ENCODE measurements at regions not wholly inside any gene's neighbourhood (a gene's known extent, or its start where the extent isn't known, plus 50 kb on each side); places are given as distances from the start of the nearest gene placed in this dataset.

- CTCF ChIA-PET = no interaction called here
- ATAC-seq (no peak), DNase-seq (ENCODE audit: low spot score) (no peak)
- Mint-ChIP-seq H3K27me3 (ENCODE audit: low read depth) (no peaks in the 10 kb centered on the region), H3K4me1 (no peaks in the 10 kb centered on the region), H3K9me3 (no peaks in the 10 kb centered on the region), H3K36me3 (no peaks in the 10 kb centered on the region), H3K27ac (no peak overlapping the region), H3K4me3 (no peak overlapping the region)
- POLR2A ChIA-PET = no interaction called here
- no peak for TF ChIP-seq STAT6 (CRISPR knock-in tag; conservative IDR thresholded peaks at IDR 0.05; ENCODE audit: low read depth)
- TF ChIP-seq GABPB1 (CRISPR knock-in tag; IDR thresholded peaks at IDR 0.05) = no peak
- TF ChIP-seq SMAD4 (CRISPR knock-in tag; IDR thresholded peaks at IDR 0.05) = no peak
- no peak for TF ChIP-seq IRF2 (CRISPR knock-in tag; IDR thresholded peaks at IDR 0.05; ENCODE audit: borderline replicate concordance, low read depth)
- TF ChIP-seq ZNF232 (CRISPR knock-in tag; IDR thresholded peaks at IDR 0.05) = no peak
- TF ChIP-seq CDX4 (CRISPR knock-in tag; IDR thresholded peaks at IDR 0.05; ENCODE audit: borderline replicate concordance) = no peak
- no peak for TF ChIP-seq ZBTB21 (CRISPR knock-in tag; IDR thresholded peaks at IDR 0.05; ENCODE audit: borderline replicate concordance)
- TF ChIP-seq ZNF532 (CRISPR knock-in tag; IDR thresholded peaks at IDR 0.05; ENCODE audit: borderline replicate concordance) = no peak
- no peak for TF ChIP-seq MXD4 (CRISPR knock-in tag; IDR thresholded peaks at IDR 0.05; ENCODE audit: borderline replicate concordance)
- no peak for TF ChIP-seq ZNF425 (CRISPR knock-in tag; conservative IDR thresholded peaks at IDR 0.05)
- TF ChIP-seq ZBTB43 (CRISPR knock-in tag; IDR thresholded peaks at IDR 0.05) = no peak
- TF ChIP-seq JUN (CRISPR knock-in tag; IDR thresholded peaks at IDR 0.05) = no peak
- no peak for TF ChIP-seq ZNF219 (CRISPR knock-in tag; IDR thresholded peaks at IDR 0.05; ENCODE audit: borderline replicate concordance)
- TF ChIP-seq TP53 (CRISPR knock-in tag; IDR thresholded peaks at IDR 0.05) = no peak
- TF ChIP-seq ESRRA (CRISPR knock-in tag; IDR thresholded peaks at IDR 0.05; ENCODE audit: borderline replicate concordance) = no peak
- no peak for TF ChIP-seq FOXP1 (CRISPR knock-in tag; IDR thresholded peaks at IDR 0.05; ENCODE audit: borderline replicate concordance)
- TF ChIP-seq NR3C1 (CRISPR knock-in tag; conservative IDR thresholded peaks at IDR 0.05; ENCODE audit: low read depth) = no peak
- TF ChIP-seq AFF4 (CRISPR knock-in tag; IDR thresholded peaks at IDR 0.05; ENCODE audit: borderline replicate concordance) = no peak
- TF ChIP-seq NFYB (CRISPR knock-in tag; conservative IDR thresholded peaks at IDR 0.05; ENCODE audit: low read depth) = no peak
Measured at GRCh38 chr10:111354859-111355258, 278.0 kb downstream of the ADRA2A start.

Measured in WTC11 (cell line).